ENCODE measurements at regions not wholly inside any gene's neighbourhood (a gene's known extent, or its start where the extent isn't known, plus 50 kb on each side); places are given as distances from the start of the nearest gene placed in this dataset.

DNA sequence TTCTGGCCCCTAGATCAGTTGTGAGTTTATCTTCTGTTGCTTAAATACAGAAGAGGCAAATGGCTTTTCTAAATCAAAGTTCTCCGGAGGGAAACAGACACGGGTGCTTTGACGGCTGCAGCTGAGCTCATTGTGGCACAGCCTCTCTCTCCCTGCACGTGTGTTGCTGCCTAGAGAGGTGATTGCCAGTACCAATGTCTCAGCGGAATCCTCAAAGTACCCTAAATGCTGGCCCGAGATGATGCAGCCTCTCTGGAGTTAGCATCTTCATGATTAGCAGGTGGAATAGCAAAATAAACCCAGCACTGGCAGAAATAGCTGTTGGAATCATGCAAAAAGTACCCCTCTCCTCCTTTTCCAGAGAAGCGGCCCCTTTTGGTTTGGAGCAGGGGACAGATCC, 192.2 kb downstream of the PRDM2 start:
- peak overlapping the region; percentile 3 for H3K4me2 ChIP-seq (replicated peaks; ENCODE audit: low read depth, low read length, poor library complexity, severe bottlenecking)
- no peaks in the 10 kb centered on the region for H3K79me2 ChIP-seq (ENCODE audit: control insufficient read depth, insufficient read depth, low read length)
- intact Hi-C loops (cut with micrococcal nuclease), result no loop called here
- peaks cover 0 to 9% of the 10 kb centered on the region in 2 donors for H3K4me1 ChIP-seq (ENCODE audit: control insufficient read depth in 2 of 2, insufficient read depth in 2 of 2, low read length in 2 of 2)
- peaks cover 25% of the 10 kb centered on the region for H3K27me3 Mint-ChIP-seq
- no peak for DNase-seq
- ChIA-PET CTCF (no interaction called here), POLR2A (no interaction called here)
- whole genome bisulfite sequencing (ENCODE audit: insufficient coverage), result 20% methylated on average over 5 of the region's 7 CpGs
- no peak overlapping the region for H3K27ac Mint-ChIP-seq
- no peak overlapping the region for H3K4me3 Mint-ChIP-seq
- H3K9me3 ChIP-seq (ENCODE audit: control extremely low read depth in 1 of 3, control insufficient read depth in 2 of 3, insufficient read depth in 1 of 3, low read length in 2 of 3), result no peaks in the 10 kb centered on the region
- H3K4me3 ChIP-seq (ENCODE audit: control extremely low read depth in 1 of 5, extremely low read depth in 1 of 5, insufficient read depth in 1 of 5, low read depth in 2 of 5, low read length in 4 of 5), result no peak overlapping the region
- TF ChIP-seq, protein P1, sequence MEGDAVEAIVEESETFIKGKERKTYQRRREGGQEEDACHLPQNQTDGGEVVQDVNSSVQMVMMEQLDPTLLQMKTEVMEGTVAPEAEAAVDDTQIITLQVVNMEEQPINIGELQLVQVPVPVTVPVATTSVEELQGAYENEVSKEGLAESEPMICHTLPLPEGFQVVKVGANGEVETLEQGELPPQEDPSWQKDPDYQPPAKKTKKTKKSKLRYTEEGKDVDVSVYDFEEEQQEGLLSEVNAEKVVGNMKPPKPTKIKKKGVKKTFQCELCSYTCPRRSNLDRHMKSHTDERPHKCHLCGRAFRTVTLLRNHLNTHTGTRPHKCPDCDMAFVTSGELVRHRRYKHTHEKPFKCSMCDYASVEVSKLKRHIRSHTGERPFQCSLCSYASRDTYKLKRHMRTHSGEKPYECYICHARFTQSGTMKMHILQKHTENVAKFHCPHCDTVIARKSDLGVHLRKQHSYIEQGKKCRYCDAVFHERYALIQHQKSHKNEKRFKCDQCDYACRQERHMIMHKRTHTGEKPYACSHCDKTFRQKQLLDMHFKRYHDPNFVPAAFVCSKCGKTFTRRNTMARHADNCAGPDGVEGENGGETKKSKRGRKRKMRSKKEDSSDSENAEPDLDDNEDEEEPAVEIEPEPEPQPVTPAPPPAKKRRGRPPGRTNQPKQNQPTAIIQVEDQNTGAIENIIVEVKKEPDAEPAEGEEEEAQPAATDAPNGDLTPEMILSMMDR (IDR thresholded peaks at IDR 0.05), result no peak
- no peak for TF ChIP-seq EZH2 (IDR thresholded peaks at IDR 0.05; ENCODE audit: borderline replicate concordance, insufficient read depth, low read depth, low read length, poor library complexity, severe bottlenecking)
- no peaks in the 10 kb centered on the region for H3K9me3 Mint-ChIP-seq (ENCODE audit: insufficient read depth)
- H3K27me3 ChIP-seq (replicated peaks in 1 of 4; ENCODE audit: control extremely low read depth in 1 of 4, control insufficient read depth in 3 of 4, insufficient read depth in 4 of 4, low read length in 3 of 4), result peaks cover 0 to 51% (median 38%) of the 10 kb centered on the region in 4 experiments
- ATAC-seq (ENCODE audit: low read depth), result no peak
- H3K9ac ChIP-seq (ENCODE audit: low read length), result no peak overlapping the region
- H3K36me3 ChIP-seq (replicated peaks in 1 of 2; ENCODE audit: control extremely low read depth in 1 of 2, control insufficient read depth in 1 of 2, extremely low read depth in 1 of 2, insufficient read depth in 2 of 2, low read length in 1 of 2), result no peaks in the 10 kb centered on the region
- no peak overlapping the region for H3K27ac ChIP-seq (ENCODE audit: low read length in 2 of 2)
- H3K4me1 Mint-ChIP-seq, result peaks cover 11% of the 10 kb centered on the region
- H4K20me1 ChIP-seq (ENCODE audit: control insufficient read depth, insufficient read depth, low read length, poor library complexity, severe bottlenecking), result no peaks in the 10 kb centered on the region
- no peak overlapping the region for H2AFZ ChIP-seq (ENCODE audit: insufficient read depth, low read depth, low read length, poor library complexity, severe bottlenecking)

DNA sequence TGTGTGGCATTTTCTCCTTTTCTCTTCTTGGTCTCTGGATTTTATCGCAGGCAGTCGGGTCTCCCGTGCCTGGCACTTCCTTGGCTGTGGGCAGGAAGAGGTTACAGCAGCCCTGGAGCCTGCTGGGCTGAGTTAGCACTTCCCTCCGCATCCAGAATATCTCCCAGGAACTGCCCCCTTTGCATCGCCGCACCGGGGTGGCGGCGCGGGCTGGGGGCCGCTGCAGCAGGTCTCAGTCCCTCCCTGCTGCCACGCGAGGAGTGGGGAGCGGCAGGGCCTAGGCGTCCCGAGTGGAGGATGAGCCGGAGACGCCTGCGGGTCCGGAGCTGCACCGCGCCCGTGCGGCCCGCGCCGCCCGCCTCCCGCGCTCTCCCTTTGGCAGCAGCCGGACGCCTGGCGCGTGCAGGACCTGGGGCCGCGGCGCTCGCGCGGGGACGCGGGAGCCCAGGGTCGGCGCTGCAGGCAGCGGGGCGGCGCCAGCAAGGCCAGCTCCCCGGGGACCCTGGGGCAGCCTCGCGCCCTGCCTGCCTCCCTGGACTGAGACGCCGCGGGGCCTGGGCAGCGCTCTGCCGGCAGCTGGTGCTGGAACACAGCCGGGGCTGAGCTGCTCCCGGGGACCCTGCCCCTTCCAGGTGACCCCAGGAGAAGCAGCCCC, 192.8 kb downstream of the PRDM2 start:
- H3K4me3 Mint-ChIP-seq, result no peak overlapping the region
- no peak overlapping the region for H3K4me3 ChIP-seq (ENCODE audit: control extremely low read depth in 1 of 5, extremely low read depth in 1 of 5, insufficient read depth in 1 of 5, low read depth in 2 of 5, low read length in 4 of 5)
- no peaks in the 10 kb centered on the region for H3K79me2 ChIP-seq (ENCODE audit: control insufficient read depth, insufficient read depth, low read length)
- no peak for DNase-seq
- POLR2A ChIA-PET, result no interaction called here
- H4K20me1 ChIP-seq (ENCODE audit: control insufficient read depth, insufficient read depth, low read length, poor library complexity, severe bottlenecking), result no peaks in the 10 kb centered on the region
- H3K4me1 ChIP-seq (ENCODE audit: control insufficient read depth in 2 of 2, insufficient read depth in 2 of 2, low read length in 2 of 2), result peaks cover 0 to 9% of the 10 kb centered on the region in 2 donors
- CTCF ChIA-PET, result no interaction called here
- H3K9me3 ChIP-seq (ENCODE audit: control extremely low read depth in 1 of 3, control insufficient read depth in 2 of 3, insufficient read depth in 1 of 3, low read length in 2 of 3), result no peaks in the 10 kb centered on the region
- no peaks in the 10 kb centered on the region for H3K36me3 ChIP-seq (replicated peaks in 1 of 2; ENCODE audit: control extremely low read depth in 1 of 2, control insufficient read depth in 1 of 2, extremely low read depth in 1 of 2, insufficient read depth in 2 of 2, low read length in 1 of 2)
- H3K27me3 Mint-ChIP-seq, result peaks cover 27% of the 10 kb centered on the region
- no peak overlapping the region for H3K27ac Mint-ChIP-seq
- peaks cover 0 to 56% (median 37%) of the 10 kb centered on the region in 4 experiments for H3K27me3 ChIP-seq (replicated peaks in 1 of 4; ENCODE audit: control extremely low read depth in 1 of 4, control insufficient read depth in 3 of 4, insufficient read depth in 4 of 4, low read length in 3 of 4)
- no peak for ATAC-seq (ENCODE audit: low read depth)
- H3K27ac ChIP-seq (ENCODE audit: low read length in 2 of 2), result no peak overlapping the region
- 4% methylated on average over 57 of the region's 57 CpGs for WGBS (ENCODE audit: insufficient coverage)
- H3K4me1 Mint-ChIP-seq, result peaks cover 11% of the 10 kb centered on the region
- H3K9me3 Mint-ChIP-seq (ENCODE audit: insufficient read depth), result no peaks in the 10 kb centered on the region
- H3K9ac ChIP-seq (ENCODE audit: low read length), result no peak overlapping the region
- TF ChIP-seq EZH2 (IDR thresholded peaks at IDR 0.05; ENCODE audit: borderline replicate concordance, insufficient read depth, low read depth, low read length, poor library complexity, severe bottlenecking), result no peak
- TF ChIP-seq, protein P1 (IDR thresholded peaks at IDR 0.05), result no peak
- H3K4me2 ChIP-seq (replicated peaks; ENCODE audit: low read depth, low read length, poor library complexity, severe bottlenecking), result peak overlapping the region; percentile 30
- intact Hi-C loops (cut with micrococcal nuclease), result no loop called here
- no peak overlapping the region for H2AFZ ChIP-seq (ENCODE audit: insufficient read depth, low read depth, low read length, poor library complexity, severe bottlenecking)

Measured in B cell (primary cell).